Esophagus muscularis mucosa (tissue), 4 donors: ENCODE measurements at regions not wholly inside any gene's neighbourhood (a gene's known extent, or its start where the extent isn't known, plus 50 kb on each side); places are given as distances from the start of the nearest gene placed in this dataset.

Source experiments
- DNase-seq: peaks from one replicate; pipeline ENCODE4 v3.0.0-alpha.2; 2017; ENCODE audit errors: extremely low spot score
- H3K27ac ChIP-seq, 4 donors: fragments of 200-600 bp; sonication (generic); replicated peaks in 1 of 4; 1 replicate in 3 of 4; 2 replicates in 1 of 4; pipeline ENCODE4 v1.5.1; 2016 to 2019; ENCODE audit warnings: mild to moderate bottlenecking in 1 of 4
- H3K27me3 ChIP-seq, 4 donors: fragments of 200-600 bp; sonication (generic); one replicate each; pipeline versions ENCODE4 v1.5.1 to v1.6.0; 2016 to 2019
- H3K36me3 ChIP-seq, 4 donors: fragments of 200-600 bp; sonication (generic); one replicate each; pipeline ENCODE4 v1.5.1; 2016 to 2019
- H3K4me1 ChIP-seq, 4 donors: fragments of 200-600 bp; sonication (generic); one replicate each; pipeline ENCODE4 v1.5.1; 2016 to 2019
- H3K4me3 ChIP-seq, 4 donors: fragments of 200-600 bp; sonication (generic); 1 replicate in 2 of 4; 2 replicates in 2 of 4; pipeline ENCODE4 v1.5.1; 2016 to 2019; ENCODE audit warnings: mild to moderate bottlenecking in 4 of 4, moderate library complexity in 1 of 4
- H3K9me3 ChIP-seq, 4 donors: fragments of 200-600 bp; sonication (generic); 1 replicate in 3 of 4; 2 replicates in 1 of 4; pipeline ENCODE4 v1.5.1; 2016 to 2019
- CTCF ChIP-seq, 3 experiments: fragments of 200-600 bp in 2 of 3; fragments of 450-650 bp in 1 of 3; sonication (generic) in 2 of 3; IDR thresholded peaks; one replicate each; pipeline ENCODE4 v1.5.1; 2017 to 2019; ENCODE audit warnings: antibody characterized with exemption in 3 of 3, mild to moderate bottlenecking in 2 of 3, moderate library complexity in 1 of 3
- EP300 ChIP-seq: sonication (generic); formaldehyde crosslinking; IDR thresholded peaks from one replicate; pipeline ENCODE4 v1.6.1; 2017; ENCODE audit warnings: antibody characterized with exemption
- POLR2A ChIP-seq: fragments of 450-650 bp; IDR thresholded peaks from one replicate; pipeline ENCODE4 v1.6.1; 2017; ENCODE audit warnings: antibody characterized with exemption, moderate library complexity, mild to moderate bottlenecking, low read depth
- POLR2AphosphoS5 ChIP-seq, 2 donors: sonication (generic); formaldehyde crosslinking; IDR thresholded peaks; one replicate each; pipeline ENCODE4 v1.6.1; 2017; ENCODE audit warnings: antibody characterized with exemption in 2 of 2
- WGBS: methylation state at CpG from one replicate; pipeline ENCODE4 v1.1.5; 2018; 5-methylcytosine and 5-hydroxymethylcytosine counted together
- intact Hi-C: fragments of 100-400 bp; cut with DNase I; formaldehyde crosslinking; loops from one replicate; pipeline ENCODE4 v1.15.1; 2023

- Histone ChIP-seq H3K4me1 (no peaks in the 10 kb centered on the region), H3K36me3 (no peaks in the 10 kb centered on the region), H3K27me3 (no peaks in the 10 kb centered on the region), H3K4me3 (no peak overlapping the region), H3K9me3 (no peaks in the 10 kb centered on the region), H3K27ac (no peak overlapping the region)
- WGBS = 45% methylated on average over 4 of the region's 4 CpGs
- TF ChIP-seq EP300 (no peak), CTCF (IDR thresholded peaks at IDR 0.05) (no peak)
- intact Hi-C loops = no loop called here
- no peak for DNase-seq
Measured at GRCh38 chr5:127206320-127207113, 84.1 kb upstream of the MEGF10 start.

DNA sequence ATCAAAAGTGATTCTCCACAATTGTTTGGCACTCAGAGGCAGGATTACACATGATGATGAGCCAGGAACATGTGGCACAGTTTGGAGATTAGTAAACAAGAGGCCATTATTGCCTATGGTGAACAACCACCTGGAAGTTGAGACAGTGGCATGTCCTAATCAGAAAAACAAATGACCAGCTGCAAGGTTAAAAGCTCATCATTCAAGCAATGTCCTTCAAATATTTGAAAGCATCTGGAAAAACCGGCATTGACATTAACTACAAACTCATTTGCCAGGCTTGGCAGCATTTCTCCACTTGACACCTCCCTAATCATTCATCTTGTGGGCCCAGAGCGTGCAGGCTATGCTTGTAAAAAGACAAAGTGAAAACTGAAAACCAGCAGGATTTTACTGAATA lies 80.6 kb upstream of the MEGF10 start:
- WGBS = 28% methylated on average over 2 of the region's 2 CpGs

GRCh38 chr5:127213231-127213630 lies 77.4 kb upstream of the MEGF10 start:
- TF ChIP-seq CTCF (IDR thresholded peaks at IDR 0.05) (no peak), EP300 (no peak)
- H3K27me3 ChIP-seq = no peaks in the 10 kb centered on the region
- H3K36me3 ChIP-seq = no peaks in the 10 kb centered on the region
- whole genome bisulfite sequencing = 93% methylated on average over 2 of the region's 2 CpGs
- intact Hi-C loops = no loop called here
- H3K9me3 ChIP-seq = peaks cover 0 to 6% (median 0%) of the 10 kb centered on the region in 4 donors
- H3K27ac ChIP-seq = no peak overlapping the region
- no peak overlapping the region for H3K4me3 ChIP-seq
- H3K4me1 ChIP-seq = no peaks in the 10 kb centered on the region
- no peak for DNase-seq

More for the DNA sequence above, 80.6 kb upstream of the MEGF10 start:
- no peak overlapping the region for H3K27ac ChIP-seq
- H3K9me3 ChIP-seq = peaks cover 0 to 6% (median 0%) of the 10 kb centered on the region in 4 donors
- no peaks in the 10 kb centered on the region for H3K4me1 ChIP-seq
- H3K4me3 ChIP-seq = no peak overlapping the region
- H3K36me3 ChIP-seq = no peaks in the 10 kb centered on the region
- H3K27me3 ChIP-seq = no peaks in the 10 kb centered on the region
- DNase-seq = no peak
- no peak for TF ChIP-seq EP300
- no peak for TF ChIP-seq CTCF (IDR thresholded peaks at IDR 0.05)
- no peak for TF ChIP-seq POLR2AphosphoS5 (IDR thresholded peaks at IDR 0.05)
- no peak for TF ChIP-seq POLR2A
- intact Hi-C loops = no loop called here

- peaks cover 0 to 6% (median 0%) of the 10 kb centered on the region in 4 donors for H3K9me3 ChIP-seq
- DNase-seq = no peak
- H3K27ac ChIP-seq = no peak overlapping the region
- H3K27me3 ChIP-seq = no peaks in the 10 kb centered on the region
- no peak for TF ChIP-seq POLR2AphosphoS5 (IDR thresholded peaks at IDR 0.05)
- TF ChIP-seq CTCF (IDR thresholded peaks at IDR 0.05) = no peak
- TF ChIP-seq POLR2A = no peak
- no peak for TF ChIP-seq EP300
- H3K4me3 ChIP-seq = no peak overlapping the region
- H3K4me1 ChIP-seq = no peaks in the 10 kb centered on the region
- intact Hi-C loops = no loop called here
- no peaks in the 10 kb centered on the region for H3K36me3 ChIP-seq
- WGBS = 86% methylated on average over 2 of the region's 2 CpGs
Measured at GRCh38 chr5:127216143-127216542, 74.5 kb upstream of the MEGF10 start.
